HEK293T (cell line): ENCODE measurements at regions not wholly inside any gene's neighbourhood (a gene's known extent, or its start where the extent isn't known, plus 50 kb on each side); places are given as distances from the start of the nearest gene placed in this dataset.

Experiments
- BHLHE40 ChIP-seq: fragments of 450-650 bp; IDR thresholded peaks from 2 replicates; pipeline ENCODE4 v1.6.1; 2016; ENCODE audit warnings: mild to moderate bottlenecking, moderate library complexity, borderline replicate concordance
- CTBP1 ChIP-seq: fragments of 450-650 bp; IDR thresholded peaks from 2 replicates; pipeline ENCODE4 v1.6.1; 2016; ENCODE audit warnings: borderline replicate concordance
- ELF4 ChIP-seq: fragments of 450-650 bp; IDR thresholded peaks from 2 replicates; pipeline ENCODE4 v1.6.1; 2017; ENCODE audit warnings: antibody characterized with exemption
- FOXA1 ChIP-seq: fragments of 450-650 bp; IDR thresholded peaks from 2 replicates; pipeline ENCODE4 v1.6.1; 2016; ENCODE audit warnings: mild to moderate bottlenecking
- FOXK2 ChIP-seq: fragments of 450-650 bp; IDR thresholded peaks from 2 replicates; pipeline ENCODE4 v1.6.1; 2016; ENCODE audit warnings: mild to moderate bottlenecking
- FOXM1 ChIP-seq: fragments of 450-650 bp; IDR thresholded peaks from 2 replicates; pipeline ENCODE4 v1.6.1; 2017; ENCODE audit warnings: mild to moderate bottlenecking, borderline replicate concordance
- HDGF ChIP-seq: fragments of 450-650 bp; IDR thresholded peaks from 2 replicates; pipeline ENCODE4 v1.6.1; 2017; ENCODE audit warnings: antibody characterized with exemption, borderline replicate concordance
- L3MBTL2 ChIP-seq: fragments of 450-650 bp; conservative IDR thresholded peaks from 2 replicates; pipeline ENCODE4 v1.6.1; 2016; ENCODE audit warnings: mild to moderate bottlenecking
- LEF1 ChIP-seq: fragments of 450-650 bp; IDR thresholded peaks from 2 replicates; pipeline ENCODE4 v1.6.1; 2017; ENCODE audit warnings: mild to moderate bottlenecking, borderline replicate concordance
- SP1 ChIP-seq: fragments of 450-650 bp; IDR thresholded peaks from 2 replicates; pipeline ENCODE4 v1.6.1; 2017
- SUZ12 ChIP-seq: fragments of 450-650 bp; IDR thresholded peaks from 2 replicates; pipeline ENCODE4 v1.6.1; 2016; ENCODE audit warnings: mild to moderate bottlenecking
- TARDBP ChIP-seq: fragments of 450-650 bp; IDR thresholded peaks from 2 replicates; pipeline ENCODE4 v1.6.1; 2016
- ZNF384 ChIP-seq: fragments of 450-650 bp; IDR thresholded peaks from 2 replicates; pipeline ENCODE4 v1.6.1; 2016

DNA sequence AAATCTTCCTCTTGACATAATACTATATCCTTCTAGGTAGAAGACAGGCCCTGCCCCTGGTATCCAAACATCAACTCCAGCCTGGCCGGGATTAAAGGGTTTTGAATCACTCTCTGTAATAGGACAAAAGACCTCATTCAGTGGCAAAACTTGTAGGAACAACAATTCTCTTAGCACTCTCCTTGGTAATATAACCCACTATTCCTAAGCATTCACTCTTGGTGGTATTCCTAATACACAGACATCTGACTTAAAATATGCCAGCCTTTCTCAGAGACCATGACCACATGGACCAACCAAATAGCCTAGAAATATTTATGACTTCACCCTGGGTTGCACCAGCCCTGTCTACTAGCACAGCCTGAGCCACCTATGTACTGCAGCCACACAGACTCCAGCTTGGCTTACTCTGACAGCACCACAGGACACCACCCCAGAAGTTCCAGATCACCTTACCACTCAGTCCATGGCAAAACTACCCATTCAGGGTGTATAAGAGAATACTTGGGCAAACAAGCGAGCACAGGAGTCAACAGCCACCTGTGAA, 244.9 kb upstream of the NEBL start:
- TF ChIP-seq SUZ12 (no peak), BHLHE40 (no peak), FOXM1 (no peak), ZNF384 (no peak), FOXA1 (no peak), FOXK2 (no peak), SP1 (no peak), CTBP1 (no peak), HDGF (no peak), ELF4 (no peak), LEF1 (no peak), TARDBP (no peak), L3MBTL2 (no peak)
